ENCODE measurements at regions not wholly inside any gene's neighbourhood (a gene's known extent, or its start where the extent isn't known, plus 50 kb on each side); places are given as distances from the start of the nearest gene placed in this dataset.
A peak's percentile ranks its signal among the peaks of the same experiment; 100 is the strongest.
"Not testable (repeated sequence)": the region's sequence is repeated elsewhere in the genome, so short reads cannot be mapped to it uniquely, and the experiment has no call there.

GRCh38 chr22:16730894-16731293 is 94.3 kb downstream of the XKR3 start:
- H3K4me3 ChIP-seq (ENCODE audit: low read length); H3K4me1 ChIP-seq (ENCODE audit: control insufficient read depth in 2 of 2, insufficient read depth in 2 of 2, low read length in 2 of 2); H3K36me3 Mint-ChIP-seq; H3K4me3 Mint-ChIP-seq; intact Hi-C loops (cut with micrococcal nuclease); H3K27me3 ChIP-seq (ENCODE audit: control insufficient read depth in 2 of 2, insufficient read depth in 2 of 2, low read length in 2 of 2); H3K9me3 Mint-ChIP-seq; POLR2A ChIA-PET; CTCF ChIA-PET; ATAC-seq; H3K27ac Mint-ChIP-seq; H3K9me3 ChIP-seq (ENCODE audit: control insufficient read depth in 2 of 3, low read length in 3 of 3); H3K4me1 Mint-ChIP-seq; H3K27ac ChIP-seq (ENCODE audit: low read depth, low read length); DNase-seq; H3K36me3 ChIP-seq (ENCODE audit: control insufficient read depth in 2 of 3, insufficient read depth in 3 of 3, low read length in 3 of 3): not testable (repeated sequence)
- peaks cover 0 to 13% (median 6%) of the 10 kb centered on the region in 5 donors for H3K27me3 Mint-ChIP-seq

DNA sequence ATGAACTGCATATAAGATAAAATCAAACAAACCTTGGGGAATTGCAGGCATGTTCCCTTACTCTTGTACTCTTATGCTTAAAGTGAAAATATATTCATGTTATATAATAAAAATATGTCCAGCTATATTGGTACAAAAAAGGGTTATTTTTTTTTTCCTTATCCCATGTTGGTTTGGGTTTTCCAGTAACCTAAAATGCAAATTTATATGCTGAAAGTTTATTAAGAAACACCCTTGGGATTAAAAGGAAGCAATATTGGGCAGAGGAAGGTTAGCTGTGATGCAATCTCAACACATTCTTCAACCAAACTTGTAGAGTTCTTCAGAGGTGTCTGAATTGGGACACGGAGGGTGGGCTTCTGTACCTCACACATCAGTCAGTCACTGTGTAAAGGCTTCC is 97.7 kb downstream of the XKR3 start:
- CTCF ChIA-PET; POLR2A ChIA-PET; H3K4me1 ChIP-seq (ENCODE audit: control insufficient read depth in 2 of 2, insufficient read depth in 2 of 2, low read length in 2 of 2); intact Hi-C loops (cut with micrococcal nuclease); H3K4me1 Mint-ChIP-seq; H3K36me3 ChIP-seq (ENCODE audit: control insufficient read depth in 2 of 3, insufficient read depth in 3 of 3, low read length in 3 of 3); ATAC-seq; DNase-seq; H3K4me3 Mint-ChIP-seq; H3K36me3 Mint-ChIP-seq; H3K27me3 ChIP-seq (ENCODE audit: control insufficient read depth in 2 of 2, insufficient read depth in 2 of 2, low read length in 2 of 2); H3K27ac ChIP-seq (ENCODE audit: low read depth, low read length); H3K27ac Mint-ChIP-seq; H3K9me3 Mint-ChIP-seq; H3K9me3 ChIP-seq (ENCODE audit: control insufficient read depth in 2 of 3, low read length in 3 of 3); H3K4me3 ChIP-seq (ENCODE audit: low read length): not testable (repeated sequence)
- peaks cover 0 to 17% (median 9%) of the 10 kb centered on the region in 5 donors for H3K27me3 Mint-ChIP-seq

DNA sequence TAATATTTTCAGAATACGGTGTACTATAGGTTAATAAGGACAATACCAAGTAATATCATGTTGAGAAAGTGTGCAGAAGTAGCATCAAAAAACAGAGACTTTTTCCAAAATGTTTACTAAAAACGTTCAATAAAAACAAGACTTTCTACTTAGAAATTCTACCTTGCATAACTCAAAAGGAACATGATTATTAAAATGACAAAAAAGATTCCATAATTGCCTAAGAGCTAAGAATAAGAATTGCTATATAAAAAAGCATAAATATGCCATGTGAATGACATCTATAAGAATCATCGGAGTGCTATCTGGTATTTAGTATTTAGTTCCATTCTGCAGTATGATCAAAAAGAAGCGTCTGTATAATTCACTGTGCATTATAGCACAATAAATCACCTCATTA is 102.0 kb downstream of the XKR3 start:
- peaks cover 10 to 31% (median 18%) of the 10 kb centered on the region in 5 donors for H3K27me3 Mint-ChIP-seq
- H3K4me1 Mint-ChIP-seq; H3K9me3 Mint-ChIP-seq; H3K27ac ChIP-seq (ENCODE audit: low read depth, low read length); intact Hi-C loops (cut with micrococcal nuclease); DNase-seq; POLR2A ChIA-PET; ATAC-seq; CTCF ChIA-PET; H3K27me3 ChIP-seq (ENCODE audit: control insufficient read depth in 2 of 2, insufficient read depth in 2 of 2, low read length in 2 of 2); H3K4me1 ChIP-seq (ENCODE audit: control insufficient read depth in 2 of 2, insufficient read depth in 2 of 2, low read length in 2 of 2); H3K4me3 ChIP-seq (ENCODE audit: low read length); H3K9me3 ChIP-seq (ENCODE audit: control insufficient read depth in 2 of 3, low read length in 3 of 3); H3K36me3 Mint-ChIP-seq; H3K36me3 ChIP-seq (ENCODE audit: control insufficient read depth in 2 of 3, insufficient read depth in 3 of 3, low read length in 3 of 3); H3K27ac Mint-ChIP-seq; H3K4me3 Mint-ChIP-seq: not testable (repeated sequence)

- H3K27me3 ChIP-seq (ENCODE audit: control insufficient read depth in 2 of 2, insufficient read depth in 2 of 2, low read length in 2 of 2); H3K4me1 Mint-ChIP-seq; H3K27ac ChIP-seq (ENCODE audit: low read depth, low read length): not testable (repeated sequence)
Observed at GRCh38 chr22:16722564-16722963, 102.6 kb downstream of the XKR3 start.

GRCh38 chr22:16721961-16722360 is 103.2 kb downstream of the XKR3 start:
- DNase-seq, result no peak
- peaks cover 0 to 6% (median 0%) of the 10 kb centered on the region in 5 donors for H3K36me3 Mint-ChIP-seq
- no peak overlapping the region for H3K4me3 ChIP-seq (ENCODE audit: low read length)

More at GRCh38 chr22:16722564-16722963, 102.6 kb downstream of the XKR3 start:
- H3K4me1 ChIP-seq (ENCODE audit: control insufficient read depth in 2 of 2, insufficient read depth in 2 of 2, low read length in 2 of 2); H3K4me3 ChIP-seq (ENCODE audit: low read length); POLR2A ChIA-PET; H3K9me3 Mint-ChIP-seq; CTCF ChIA-PET; H3K4me3 Mint-ChIP-seq; intact Hi-C loops (cut with micrococcal nuclease); H3K27ac Mint-ChIP-seq; DNase-seq; H3K9me3 ChIP-seq (ENCODE audit: control insufficient read depth in 2 of 3, low read length in 3 of 3); H3K36me3 Mint-ChIP-seq; H3K36me3 ChIP-seq (ENCODE audit: control insufficient read depth in 2 of 3, insufficient read depth in 3 of 3, low read length in 3 of 3): not testable (repeated sequence)
- ATAC-seq, result peak; percentile 66
- H3K27me3 Mint-ChIP-seq, result peaks cover 10 to 34% (median 24%) of the 10 kb centered on the region in 5 donors

GRCh38 chr22:16717699-16718558 is 107.3 kb downstream of the XKR3 start:
- Mint-ChIP-seq H3K4me1 (peaks cover 0 to 2% (median 0%) of the 10 kb centered on the region in 7 donors), H3K27me3 (peaks cover 7 to 29% (median 21%) of the 10 kb centered on the region in 5 donors), H3K27ac (no peak overlapping the region), H3K36me3 (peaks cover 0 to 6% (median 0%) of the 10 kb centered on the region in 5 donors), H3K9me3 (peaks cover 0 to 11% (median 6%) of the 10 kb centered on the region in 11 donors), H3K4me3 (no peak overlapping the region)
- Histone ChIP-seq H3K36me3 (ENCODE audit: control insufficient read depth in 2 of 3, insufficient read depth in 3 of 3, low read length in 3 of 3) (no peaks in the 10 kb centered on the region), H3K27ac (ENCODE audit: low read depth, low read length) (no peak overlapping the region), H3K9me3 (ENCODE audit: control insufficient read depth in 2 of 3, low read length in 3 of 3) (no peaks in the 10 kb centered on the region), H3K4me1 (ENCODE audit: control insufficient read depth in 2 of 2, insufficient read depth in 2 of 2, low read length in 2 of 2) (no peaks in the 10 kb centered on the region), H3K4me3 (ENCODE audit: low read length) (no peak overlapping the region), H3K27me3 (ENCODE audit: control insufficient read depth in 2 of 2, insufficient read depth in 2 of 2, low read length in 2 of 2) (no peaks in the 10 kb centered on the region)
- DNase-seq, result no peak
- ChIA-PET POLR2A (no interaction called here), CTCF (no interaction called here)
- intact Hi-C loops (cut with micrococcal nuclease), result no loop called here
- no peak for ATAC-seq

More at GRCh38 chr22:16721961-16722360, 103.2 kb downstream of the XKR3 start:
- no peaks in the 10 kb centered on the region for H3K36me3 ChIP-seq (ENCODE audit: control insufficient read depth in 2 of 3, insufficient read depth in 3 of 3, low read length in 3 of 3)
- H3K27ac ChIP-seq (ENCODE audit: low read depth, low read length), result no peak overlapping the region
- intact Hi-C loops (cut with micrococcal nuclease), result no loop called here
- H3K27me3 ChIP-seq (ENCODE audit: control insufficient read depth in 2 of 2, insufficient read depth in 2 of 2, low read length in 2 of 2), result no peaks in the 10 kb centered on the region
- ChIA-PET CTCF (no interaction called here), POLR2A (no interaction called here)
- peaks cover 0 to 4% (median 0%) of the 10 kb centered on the region in 7 donors for H3K4me1 Mint-ChIP-seq
- H3K9me3 Mint-ChIP-seq, result peaks cover 0 to 10% (median 2%) of the 10 kb centered on the region in 11 donors
- H3K27me3 Mint-ChIP-seq, result peaks cover 10 to 34% (median 24%) of the 10 kb centered on the region in 5 donors
- H3K4me3 Mint-ChIP-seq, result no peak overlapping the region
- no peaks in the 10 kb centered on the region for H3K9me3 ChIP-seq (ENCODE audit: control insufficient read depth in 2 of 3, low read length in 3 of 3)
- H3K4me1 ChIP-seq (ENCODE audit: control insufficient read depth in 2 of 2, insufficient read depth in 2 of 2, low read length in 2 of 2), result no peaks in the 10 kb centered on the region
- no peak overlapping the region for H3K27ac Mint-ChIP-seq
- peak; percentile 72 for ATAC-seq

GRCh38 chr22:16714568-16714967 is 110.6 kb downstream of the XKR3 start:
- ATAC-seq; H3K4me1 Mint-ChIP-seq; POLR2A ChIA-PET; H3K36me3 ChIP-seq (ENCODE audit: control insufficient read depth in 2 of 3, insufficient read depth in 3 of 3, low read length in 3 of 3); H3K36me3 Mint-ChIP-seq; intact Hi-C loops (cut with micrococcal nuclease); CTCF ChIA-PET; H3K27me3 ChIP-seq (ENCODE audit: control insufficient read depth in 2 of 2, insufficient read depth in 2 of 2, low read length in 2 of 2); H3K9me3 ChIP-seq (ENCODE audit: control insufficient read depth in 2 of 3, low read length in 3 of 3); H3K4me3 ChIP-seq (ENCODE audit: low read length); DNase-seq; H3K27ac Mint-ChIP-seq; H3K4me1 ChIP-seq (ENCODE audit: control insufficient read depth in 2 of 2, insufficient read depth in 2 of 2, low read length in 2 of 2); H3K27ac ChIP-seq (ENCODE audit: low read depth, low read length); H3K4me3 Mint-ChIP-seq: not testable (repeated sequence)
- Mint-ChIP-seq H3K9me3 (peaks cover 0 to 20% (median 6%) of the 10 kb centered on the region in 11 donors), H3K27me3 (peaks cover 2 to 23% (median 10%) of the 10 kb centered on the region in 5 donors)

Data from naive thymus-derived CD4-positive, alpha-beta T cell (primary cell).